Panc1 (cell line): ENCODE measurements at regions not wholly inside any gene's neighbourhood (a gene's known extent, or its start where the extent isn't known, plus 50 kb on each side); places are given as distances from the start of the nearest gene placed in this dataset.

Experiments
- ATAC-seq: fragments of 200-7000 bp; cut with Tn5 transposase; 2 replicates; pipeline ENCODE4 v1.9.1; 2020; ENCODE audit warnings: mild to moderate bottlenecking, moderate library complexity
- BruUV-seq: library from RNA; stranded (reverse); fragments of 400-500 nt; replicated peaks from 2 replicates; lab custom pipeline; 2021; lab: Mats Ljungman, UMichigan
- CTCF ChIA-PET: fragments of 300-600 bp; sonication (Branson Sonifier 250); formaldehyde crosslinking; loops from one replicate; lab custom pipeline; 2022; ENCODE audit warnings: antibody characterized with exemption; lab: Charles Lee
- POLR2A ChIA-PET: fragments of 300-600 bp; sonication (Branson Sonifier 250); formaldehyde crosslinking; loops from one replicate; lab custom pipeline; 2022; ENCODE audit warnings: antibody characterized with exemption; lab: Charles Lee
- DNase-seq: peaks from one replicate; pipeline ENCODE4 v3.0.0-alpha.2; 2010; ENCODE audit warnings: low read depth, low spot score
- H3K27ac ChIP-seq: 2 replicates; pipeline ENCODE4 v1.5.1; 2011; ENCODE audit warnings: mild to moderate bottlenecking, low read length, inconsistent platforms
- H3K27me3 ChIP-seq: fragments of 200-500 bp; sonication (Bioruptor generic); 2 replicates; pipeline ENCODE4 v1.6.0; 2014; ENCODE audit warnings: low read length, inconsistent platforms; ENCODE audit not compliant: control insufficient read depth, insufficient read depth
- H3K36me3 ChIP-seq: fragments of 200-500 bp; sonication (Bioruptor generic); 2 replicates; pipeline ENCODE4 v1.5.1; 2014; ENCODE audit warnings: inconsistent platforms, mild to moderate bottlenecking, low read length, moderate library complexity; ENCODE audit not compliant: control insufficient read depth, insufficient read depth
- H3K4me1 ChIP-seq: 2 replicates; pipeline ENCODE4 v1.5.1; 2011; ENCODE audit warnings: inconsistent platforms, mild to moderate bottlenecking, low read length, moderate library complexity; ENCODE audit not compliant: control insufficient read depth, insufficient read depth
- H3K4me3 ChIP-seq, 2 experiments: 2 replicates each; pipeline ENCODE4 v1.5.1; 2011 to 2012; ENCODE audit warnings: low read depth in 2 of 2, low read length in 2 of 2, mild to moderate bottlenecking in 2 of 2, inconsistent platforms in 1 of 2, moderate library complexity in 1 of 2
- H3K9me3 ChIP-seq: fragments of 200-500 bp; sonication (Bioruptor generic); 2 replicates; pipeline ENCODE4 v1.5.1; 2014; ENCODE audit warnings: low read depth, mild to moderate bottlenecking, inconsistent platforms, low read length, moderate library complexity; ENCODE audit not compliant: control insufficient read depth, insufficient read depth
- CTCF ChIP-seq: fragments of 450-650 bp; IDR thresholded peaks from 2 replicates; pipeline ENCODE4 v1.5.1; 2017; ENCODE audit warnings: mild to moderate bottlenecking
- POLR2AphosphoS5 ChIP-seq: IDR thresholded peaks from 2 replicates; pipeline ENCODE4 v1.6.1; 2012; ENCODE audit warnings: mild to moderate bottlenecking, low read depth, low read length, moderate library complexity
- REST ChIP-seq, 2 experiments: IDR thresholded peaks; 2 replicates each; pipeline ENCODE4 v1.6.1; 2011 to 2012; ENCODE audit warnings: low read depth in 2 of 2, control low read depth in 1 of 2, low read length in 1 of 2, mild to moderate bottlenecking in 1 of 2, moderate library complexity in 1 of 2; ENCODE audit not compliant: insufficient read depth in 1 of 2
- SIN3A ChIP-seq: IDR thresholded peaks from 2 replicates; pipeline ENCODE4 v1.6.1; 2012; ENCODE audit warnings: low read depth, mild to moderate bottlenecking, low read length, moderate library complexity, borderline replicate concordance; ENCODE audit not compliant: insufficient read depth
- TCF7L2 ChIP-seq: IDR thresholded peaks from 2 replicates; pipeline ENCODE4 v1.6.1; 2011; ENCODE audit warnings: mild to moderate bottlenecking, low read depth, low read length, inconsistent platforms
- in situ Hi-C: cut with HindIII; loops from 2 replicates; pipeline ENCODE4 v1.10.0; 2016; ENCODE audit warnings: low sequenced_read_pairs, low pct_unique_long_range_greater_than_20kb
- intact Hi-C: fragments of 100-400 bp; cut with micrococcal nuclease; formaldehyde crosslinking; loops from one replicate; pipeline ENCODE4 v1.10.0; 2022; ENCODE audit not compliant: unreplicated experiment

- Histone ChIP-seq H3K9me3 (no peaks in the 10 kb centered on the region), H3K27me3 (no peaks in the 10 kb centered on the region), H3K27ac (no peak overlapping the region), H3K4me1 (no peaks in the 10 kb centered on the region), H3K36me3 (no peaks in the 10 kb centered on the region), H3K4me3 (no peak overlapping the region)
- TF ChIP-seq SIN3A (no peak), POLR2AphosphoS5 (no peak), CTCF (no peak), TCF7L2 (no peak), REST (IDR thresholded peaks at IDR 0.05; ENCODE audit: insufficient read depth in 1 of 2, low read depth in 2 of 2, low read length in 1 of 2) (no peak)
- CTCF ChIA-PET: no interaction called here
- in situ Hi-C loops: no loop called here
- POLR2A ChIA-PET: no interaction called here
- no peak for ATAC-seq
- DNase-seq: no peak
- intact Hi-C loops: no loop called here
- BruUV-seq: no TSS peak
Observed at GRCh38 chr5:115352571-115352970, 56.1 kb upstream of the CCDC112 start.

- Histone ChIP-seq H3K4me1 (no peaks in the 10 kb centered on the region), H3K27me3 (no peaks in the 10 kb centered on the region), H3K9me3 (no peaks in the 10 kb centered on the region), H3K4me3 (no peak overlapping the region), H3K36me3 (no peaks in the 10 kb centered on the region), H3K27ac (no peak overlapping the region)
- ChIA-PET POLR2A (no interaction called here), CTCF (no interaction called here)
- DNase-seq (no peak), ATAC-seq (no peak)
- intact Hi-C loops: no loop called here
- BruUV-seq: no TSS peak
- no peak for TF ChIP-seq CTCF
- TF ChIP-seq TCF7L2: no peak
- no peak for TF ChIP-seq SIN3A
- no peak for TF ChIP-seq REST (IDR thresholded peaks at IDR 0.05; ENCODE audit: insufficient read depth in 1 of 2, low read depth in 2 of 2, low read length in 1 of 2)
- TF ChIP-seq POLR2AphosphoS5: no peak
- in situ Hi-C loops: no loop called here
Observed at GRCh38 chr5:115351356-115352195, 55.1 kb upstream of the CCDC112 start.
